Smooth muscle cell (in vitro differentiated cells): ENCODE measurements at regions not wholly inside any gene's neighbourhood (a gene's known extent, or its start where the extent isn't known, plus 50 kb on each side); places are given as distances from the start of the nearest gene placed in this dataset.

Experiments used
- DNase-seq: peaks from one replicate; lab custom pipeline; 2025; ENCODE audit not compliant: unreplicated experiment; lab: John Stamatoyannopoulos, UW
- H2AFZ ChIP-seq: fragments of 200-600 bp; sonication (generic); 2 replicates; pipeline ENCODE4 v1.6.0; 2016; ENCODE audit warnings: antibody characterized with exemption, low read depth, mild to moderate bottlenecking
- H3F3A ChIP-seq: fragments of 200-600 bp; sonication (generic); 2 replicates; pipeline ENCODE4 v1.6.0; 2017; ENCODE audit warnings: antibody characterized with exemption, low read depth
- H3K27ac ChIP-seq: fragments of 200-600 bp; sonication (generic); 2 replicates; pipeline ENCODE4 v1.5.1; 2016; ENCODE audit warnings: low read depth, mild to moderate bottlenecking
- H3K27me3 ChIP-seq: fragments of 200-600 bp; sonication (generic); 2 replicates; pipeline ENCODE4 v1.6.1; 2016; ENCODE audit warnings: low read depth, mild to moderate bottlenecking
- H3K36me3 ChIP-seq: fragments of 200-600 bp; sonication (generic); 2 replicates; pipeline ENCODE4 v1.5.1; 2016; ENCODE audit warnings: low read depth
- H3K4me1 ChIP-seq: fragments of 200-600 bp; sonication (generic); 2 replicates; pipeline ENCODE4 v1.5.1; 2016; ENCODE audit warnings: low read depth
- H3K4me2 ChIP-seq: fragments of 200-600 bp; sonication (generic); 2 replicates; pipeline ENCODE4 v1.6.0; 2016; ENCODE audit warnings: mild to moderate bottlenecking
- H3K4me3 ChIP-seq: fragments of 200-600 bp; sonication (generic); 2 replicates; pipeline ENCODE4 v1.5.1; 2016; ENCODE audit warnings: mild to moderate bottlenecking
- H3K79me2 ChIP-seq: fragments of 200-600 bp; sonication (generic); 2 replicates; pipeline ENCODE4 v1.6.0; 2016; ENCODE audit warnings: low read depth, mild to moderate bottlenecking
- H3K9ac ChIP-seq: fragments of 200-600 bp; sonication (generic); 2 replicates; pipeline ENCODE4 v1.6.0; 2016; ENCODE audit warnings: low read depth
- H3K9me3 ChIP-seq: fragments of 200-600 bp; sonication (generic); replicated peaks from 2 replicates; pipeline ENCODE4 v1.5.1; 2016; ENCODE audit warnings: low read depth
- H4K20me1 ChIP-seq: fragments of 200-600 bp; sonication (generic); 2 replicates; pipeline ENCODE4 v1.6.0; 2016; ENCODE audit warnings: low read depth
- CTCF ChIP-seq: fragments of 200-600 bp; sonication (generic); IDR thresholded peaks from 2 replicates; pipeline ENCODE4 v1.5.1; 2017; ENCODE audit warnings: borderline replicate concordance, mild to moderate bottlenecking, antibody characterized with exemption; ENCODE audit not compliant: insufficient read depth, poor library complexity, severe bottlenecking
- WGBS: methylation state at CpG from one replicate; pipeline ENCODE4 v1.1.7; 2016; ENCODE audit warnings: low lambda C conversion rate; 5-methylcytosine and 5-hydroxymethylcytosine counted together

DNA sequence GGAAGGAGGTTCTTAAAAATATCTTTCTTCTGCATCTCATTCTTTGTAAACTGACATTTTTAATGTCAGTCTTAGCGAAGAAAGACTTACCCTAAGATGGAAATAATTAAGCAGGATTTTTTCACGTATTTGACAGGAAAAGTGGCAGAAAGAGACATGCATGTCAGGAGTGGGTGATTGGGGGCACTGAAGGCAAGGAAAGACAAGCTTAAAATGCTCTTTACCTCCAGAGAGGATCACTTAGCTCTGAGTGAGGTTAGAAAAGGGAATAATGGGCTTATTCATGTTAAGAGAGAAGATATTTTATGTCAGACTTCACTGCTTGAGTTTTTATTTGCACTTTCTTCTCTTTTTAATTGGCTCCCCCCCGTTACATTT is 1358.2 kb upstream of the TMEM132C start:
- TF ChIP-seq CTCF: no peak

GRCh38 chr12:126910570-126910969 is 1356.4 kb upstream of the TMEM132C start:
- no peak for DNase-seq
- no peak overlapping the region for H3K4me3 ChIP-seq
- no peak overlapping the region for H3K9ac ChIP-seq
- H3K9me3 ChIP-seq: no peaks in the 10 kb centered on the region
- no peaks in the 10 kb centered on the region for H3K79me2 ChIP-seq
- H3K4me2 ChIP-seq: no peak overlapping the region
- H3K36me3 ChIP-seq: no peaks in the 10 kb centered on the region
- no peaks in the 10 kb centered on the region for H3F3A ChIP-seq
- WGBS: 90% methylated on average over 7 of the region's 7 CpGs
- H3K4me1 ChIP-seq: no peaks in the 10 kb centered on the region
- H3K27me3 ChIP-seq: no peaks in the 10 kb centered on the region
- no peaks in the 10 kb centered on the region for H4K20me1 ChIP-seq
- H3K27ac ChIP-seq: no peak overlapping the region
- no peak overlapping the region for H2AFZ ChIP-seq
- TF ChIP-seq CTCF: no peak

More for the DNA sequence above, 1358.2 kb upstream of the TMEM132C start:
- Histone ChIP-seq H3K4me3 (no peak overlapping the region), H3F3A (no peaks in the 10 kb centered on the region), H3K9me3 (no peaks in the 10 kb centered on the region), H2AFZ (no peak overlapping the region), H3K4me2 (no peak overlapping the region), H3K9ac (no peak overlapping the region), H3K27me3 (no peaks in the 10 kb centered on the region), H3K36me3 (no peaks in the 10 kb centered on the region), H4K20me1 (no peaks in the 10 kb centered on the region), H3K79me2 (no peaks in the 10 kb centered on the region), H3K4me1 (no peaks in the 10 kb centered on the region), H3K27ac (no peak overlapping the region)
- no peak for DNase-seq
- 83% methylated on average over 3 of the region's 3 CpGs for WGBS

GRCh38 chr12:126912111-126912510 is 1354.9 kb upstream of the TMEM132C start:
- WGBS: 95% methylated on average over 6 of the region's 6 CpGs
- H4K20me1 ChIP-seq: no peaks in the 10 kb centered on the region
- no peaks in the 10 kb centered on the region for H3F3A ChIP-seq
- no peak overlapping the region for H3K27ac ChIP-seq
- no peak overlapping the region for H3K4me2 ChIP-seq
- H3K9ac ChIP-seq: no peak overlapping the region
- no peaks in the 10 kb centered on the region for H3K79me2 ChIP-seq
- H3K9me3 ChIP-seq: no peaks in the 10 kb centered on the region
- no peaks in the 10 kb centered on the region for H3K4me1 ChIP-seq
- no peaks in the 10 kb centered on the region for H3K36me3 ChIP-seq
- no peak for TF ChIP-seq CTCF
- DNase-seq: no peak
- no peak overlapping the region for H3K4me3 ChIP-seq
- no peaks in the 10 kb centered on the region for H3K27me3 ChIP-seq
- H2AFZ ChIP-seq: no peak overlapping the region

DNA sequence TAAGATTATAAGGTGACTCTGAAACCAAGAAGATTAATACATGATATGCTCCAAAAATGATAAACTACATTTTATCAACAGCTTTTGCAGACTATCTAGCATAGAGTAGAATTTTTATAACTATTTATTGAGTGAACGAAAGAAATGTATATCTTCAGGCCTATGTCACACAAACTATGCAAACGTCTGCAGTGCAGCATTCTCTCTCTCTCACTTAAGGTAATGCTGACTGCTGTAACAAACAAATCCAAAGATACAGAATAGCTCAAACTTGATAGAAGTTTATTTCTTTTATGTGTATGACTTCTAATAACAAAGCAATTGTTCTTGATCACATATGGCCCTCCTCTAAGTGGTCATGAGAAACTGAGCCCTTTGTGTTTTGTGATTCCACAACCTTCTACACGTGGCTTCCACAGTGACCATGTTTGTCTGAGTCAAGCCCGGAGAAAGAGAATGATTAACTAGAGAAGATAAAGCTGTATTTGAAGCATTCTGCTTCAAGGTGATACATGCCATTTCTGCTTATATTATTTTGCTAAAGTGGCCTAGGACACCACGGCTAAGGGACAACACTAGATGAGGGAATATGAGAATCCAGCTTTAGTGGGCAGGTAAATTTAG is 1352.7 kb upstream of the TMEM132C start:
- no peaks in the 10 kb centered on the region for H3K79me2 ChIP-seq
- no peak overlapping the region for H3K4me2 ChIP-seq
- no peaks in the 10 kb centered on the region for H3K36me3 ChIP-seq
- 83% methylated on average over 5 of the region's 5 CpGs for WGBS
- DNase-seq: no peak
- H3K27ac ChIP-seq: no peak overlapping the region
- H3K27me3 ChIP-seq: no peaks in the 10 kb centered on the region
- no peaks in the 10 kb centered on the region for H3K9me3 ChIP-seq
- no peak overlapping the region for H2AFZ ChIP-seq
- no peak overlapping the region for H3K9ac ChIP-seq
- no peaks in the 10 kb centered on the region for H3F3A ChIP-seq
- H3K4me3 ChIP-seq: no peak overlapping the region
- TF ChIP-seq CTCF: no peak
- H4K20me1 ChIP-seq: no peaks in the 10 kb centered on the region
- H3K4me1 ChIP-seq: no peaks in the 10 kb centered on the region
